ENCODE measurements at regions not wholly inside any gene's neighbourhood (a gene's known extent, or its start where the extent isn't known, plus 50 kb on each side); places are given as distances from the start of the nearest gene placed in this dataset.
"Not testable (repeated sequence)": the region's sequence is repeated elsewhere in the genome, so short reads cannot be mapped to it uniquely, and the experiment has no call there.

- TF ChIP-seq CTCF (IDR thresholded peaks at IDR 0.05; ENCODE audit: extremely low read depth, low read depth, low read length): no peak
- Histone ChIP-seq H3K4me1 (ENCODE audit: insufficient read depth, low read length) (peaks cover 4% of the 10 kb centered on the region), H3K9me3 (ENCODE audit: low read depth, low read length) (no peaks in the 10 kb centered on the region), H3K36me3 (ENCODE audit: insufficient read depth, low read length) (no peaks in the 10 kb centered on the region), H2AFZ (ENCODE audit: low read length) (no peak overlapping the region), H3K27me3 (ENCODE audit: insufficient read depth, low read length) (no peaks in the 10 kb centered on the region), H3K4me3 (ENCODE audit: insufficient read depth, low read length) (no peak overlapping the region), H3K27ac (ENCODE audit: low read depth, low read length) (no peak overlapping the region), H3K4me2 (ENCODE audit: insufficient read depth, low read length) (no peak overlapping the region), H3K79me2 (ENCODE audit: insufficient read depth, low read length) (no peaks in the 10 kb centered on the region), H4K20me1 (ENCODE audit: insufficient read depth, low read length) (no peaks in the 10 kb centered on the region)
- DNase-seq (ENCODE audit: insufficient read length, low spot score, missing footprints): no peak
These were observed 138.8 kb upstream of the HMGN3 start for GRCh38 chr6:79373246-79373645.

GRCh38 chr6:79372757-79373156, 138.3 kb upstream of the HMGN3 start:
- Histone ChIP-seq H3K9me3 (ENCODE audit: low read depth, low read length) (no peaks in the 10 kb centered on the region), H3K27me3 (ENCODE audit: insufficient read depth, low read length) (no peaks in the 10 kb centered on the region), H3K4me2 (ENCODE audit: insufficient read depth, low read length) (no peak overlapping the region), H3K4me3 (ENCODE audit: insufficient read depth, low read length) (no peak overlapping the region), H3K36me3 (ENCODE audit: insufficient read depth, low read length) (no peaks in the 10 kb centered on the region), H3K27ac (ENCODE audit: low read depth, low read length) (no peak overlapping the region), H3K79me2 (ENCODE audit: insufficient read depth, low read length) (no peaks in the 10 kb centered on the region), H2AFZ (ENCODE audit: low read length) (no peak overlapping the region), H4K20me1 (ENCODE audit: insufficient read depth, low read length) (no peaks in the 10 kb centered on the region), H3K4me1 (ENCODE audit: insufficient read depth, low read length) (peaks cover 3% of the 10 kb centered on the region)
- no peak for DNase-seq (ENCODE audit: insufficient read length, low spot score, missing footprints)
- no peak for TF ChIP-seq CTCF (IDR thresholded peaks at IDR 0.05; ENCODE audit: extremely low read depth, low read depth, low read length)

GRCh38 chr6:79369026-79369425, 134.5 kb upstream of the HMGN3 start:
- DNase-seq (ENCODE audit: insufficient read length, low spot score, missing footprints): no peak
- H4K20me1 ChIP-seq (ENCODE audit: insufficient read depth, low read length): no peaks in the 10 kb centered on the region
- H3K79me2 ChIP-seq (ENCODE audit: insufficient read depth, low read length): no peaks in the 10 kb centered on the region
- no peak overlapping the region for H3K4me3 ChIP-seq (ENCODE audit: insufficient read depth, low read length)
- no peak for TF ChIP-seq CTCF (IDR thresholded peaks at IDR 0.05; ENCODE audit: extremely low read depth, low read depth, low read length)
- H3K27ac ChIP-seq (ENCODE audit: low read depth, low read length): no peak overlapping the region
- H3K27me3 ChIP-seq (ENCODE audit: insufficient read depth, low read length): no peaks in the 10 kb centered on the region
- no peak overlapping the region for H3K4me2 ChIP-seq (ENCODE audit: insufficient read depth, low read length)
- H3K9me3 ChIP-seq (ENCODE audit: low read depth, low read length): no peaks in the 10 kb centered on the region
- no peak overlapping the region for H2AFZ ChIP-seq (ENCODE audit: low read length)
- no peaks in the 10 kb centered on the region for H3K36me3 ChIP-seq (ENCODE audit: insufficient read depth, low read length)
- H3K4me1 ChIP-seq (ENCODE audit: insufficient read depth, low read length): no peaks in the 10 kb centered on the region

- not testable (repeated sequence) for H3K4me2 ChIP-seq (ENCODE audit: insufficient read depth, low read length); H2AFZ ChIP-seq (ENCODE audit: low read length); H3K27ac ChIP-seq (ENCODE audit: low read depth, low read length); DNase-seq (ENCODE audit: insufficient read length, low spot score, missing footprints); H3K9me3 ChIP-seq (ENCODE audit: low read depth, low read length); H3K79me2 ChIP-seq (ENCODE audit: insufficient read depth, low read length); H3K4me3 ChIP-seq (ENCODE audit: insufficient read depth, low read length); H3K36me3 ChIP-seq (ENCODE audit: insufficient read depth, low read length); H3K4me1 ChIP-seq (ENCODE audit: insufficient read depth, low read length); H4K20me1 ChIP-seq (ENCODE audit: insufficient read depth, low read length); H3K27me3 ChIP-seq (ENCODE audit: insufficient read depth, low read length)
These were observed 129.0 kb upstream of the HMGN3 start for GRCh38 chr6:79363441-79363840.

- H3K27ac ChIP-seq (ENCODE audit: low read depth, low read length); H3K9me3 ChIP-seq (ENCODE audit: low read depth, low read length); H3K36me3 ChIP-seq (ENCODE audit: insufficient read depth, low read length); H3K4me3 ChIP-seq (ENCODE audit: insufficient read depth, low read length); H2AFZ ChIP-seq (ENCODE audit: low read length); H3K4me1 ChIP-seq (ENCODE audit: insufficient read depth, low read length); H4K20me1 ChIP-seq (ENCODE audit: insufficient read depth, low read length); DNase-seq (ENCODE audit: insufficient read length, low spot score, missing footprints); H3K4me2 ChIP-seq (ENCODE audit: insufficient read depth, low read length); H3K27me3 ChIP-seq (ENCODE audit: insufficient read depth, low read length); H3K79me2 ChIP-seq (ENCODE audit: insufficient read depth, low read length): not testable (repeated sequence)
These were observed 126.6 kb upstream of the HMGN3 start for GRCh38 chr6:79361074-79361473.

All from osteoblast (primary cell).